Tibial nerve (tissue), 3 donors: ENCODE measurements at regions not wholly inside any gene's neighbourhood (a gene's known extent, or its start where the extent isn't known, plus 50 kb on each side); places are given as distances from the start of the nearest gene placed in this dataset.

Source experiments
- CTCF ChIP-seq, 5 experiments: fragments of 200-600 bp in 3 of 5; fragments of 450-650 bp in 2 of 5; sonication (generic) in 3 of 5; IDR thresholded peaks; one replicate each; pipeline ENCODE4 v1.5.1; 2016 to 2019; ENCODE audit warnings: antibody characterized with exemption in 5 of 5, mild to moderate bottlenecking in 3 of 5, moderate library complexity in 2 of 5
- POLR2A ChIP-seq, 2 donors: fragments of 450-650 bp; IDR thresholded peaks; one replicate each; pipeline ENCODE4 v1.6.1; 2017; ENCODE audit warnings: antibody characterized with exemption in 2 of 2, mild to moderate bottlenecking in 2 of 2, moderate library complexity in 2 of 2

GRCh38 chr7:42489299-42489698 lies 252.3 kb upstream of the GLI3 start:
- no peak for TF ChIP-seq CTCF (IDR thresholded peaks at IDR 0.05)
- no peak for TF ChIP-seq POLR2A (IDR thresholded peaks at IDR 0.05)
